Stomach smooth muscle (tissue), 2 donors: ENCODE measurements at regions not wholly inside any gene's neighbourhood (a gene's known extent, or its start where the extent isn't known, plus 50 kb on each side); places are given as distances from the start of the nearest gene placed in this dataset.

ENCODE experiments used
- H3K27ac ChIP-seq: one replicate; pipeline ENCODE4 v1.7.0; 2013; ENCODE audit warnings: mild to moderate bottlenecking, low read length, inconsistent platforms
- H3K27me3 ChIP-seq, 2 donors: one replicate each; pipeline ENCODE4 v1.7.0; 2013; ENCODE audit warnings: low read length in 2 of 2; ENCODE audit not compliant: insufficient read depth in 2 of 2, control insufficient read depth in 1 of 2
- H3K36me3 ChIP-seq, 2 donors: one replicate each; pipeline ENCODE4 v1.7.0; 2013; ENCODE audit warnings: low read length in 2 of 2; ENCODE audit not compliant: control insufficient read depth in 2 of 2, insufficient read depth in 2 of 2
- H3K4me1 ChIP-seq: one replicate; pipeline ENCODE4 v1.7.0; 2013; ENCODE audit warnings: low read length; ENCODE audit not compliant: control insufficient read depth, insufficient read depth
- H3K4me3 ChIP-seq, 2 donors: one replicate each; pipeline ENCODE4 v1.7.0; 2013; ENCODE audit warnings: low read length in 2 of 2
- H3K9ac ChIP-seq, 2 donors: one replicate each; pipeline ENCODE4 v1.7.0; 2013; ENCODE audit warnings: low read length in 2 of 2, mild to moderate bottlenecking in 1 of 2
- H3K9me3 ChIP-seq, 2 donors: one replicate each; pipeline ENCODE4 v1.7.0; 2013; ENCODE audit warnings: low read length in 2 of 2; ENCODE audit not compliant: control insufficient read depth in 2 of 2
- donor health status: healthy.
- donor health status: Pancreatic carcinoma.

- Histone ChIP-seq H3K36me3 (no peaks in the 10 kb centered on the region), H3K4me3 (no peak overlapping the region), H3K9me3 (no peaks in the 10 kb centered on the region), H3K4me1 (no peaks in the 10 kb centered on the region), H3K27me3 (no peaks in the 10 kb centered on the region), H3K9ac (no peak overlapping the region), H3K27ac (no peak overlapping the region)
Measured at GRCh38 chr12:85390266-85390665, 110.2 kb downstream of the ALX1 start.

GRCh38 chr12:85392508-85392907 is 112.5 kb downstream of the ALX1 start:
- no peak overlapping the region for H3K27ac ChIP-seq
- H3K4me1 ChIP-seq: no peaks in the 10 kb centered on the region
- no peaks in the 10 kb centered on the region for H3K36me3 ChIP-seq
- H3K9me3 ChIP-seq: no peaks in the 10 kb centered on the region
- no peaks in the 10 kb centered on the region for H3K27me3 ChIP-seq
- H3K9ac ChIP-seq: no peak overlapping the region
- no peak overlapping the region for H3K4me3 ChIP-seq

- H3K27ac ChIP-seq: no peak overlapping the region
- H3K36me3 ChIP-seq: no peaks in the 10 kb centered on the region
- H3K4me1 ChIP-seq: no peaks in the 10 kb centered on the region
- H3K27me3 ChIP-seq: no peaks in the 10 kb centered on the region
- H3K4me3 ChIP-seq: no peak overlapping the region
- no peak overlapping the region for H3K9ac ChIP-seq
- H3K9me3 ChIP-seq: no peaks in the 10 kb centered on the region
Measured at GRCh38 chr12:85393606-85394005, 113.6 kb downstream of the ALX1 start.

- no peak overlapping the region for H3K27ac ChIP-seq
- H3K4me1 ChIP-seq: no peaks in the 10 kb centered on the region
- no peak overlapping the region for H3K9ac ChIP-seq
- no peak overlapping the region for H3K4me3 ChIP-seq
- no peaks in the 10 kb centered on the region for H3K27me3 ChIP-seq
- H3K36me3 ChIP-seq: no peaks in the 10 kb centered on the region
- H3K9me3 ChIP-seq: no peaks in the 10 kb centered on the region
Measured at GRCh38 chr12:85394065-85394464, 114.0 kb downstream of the ALX1 start.

GRCh38 chr12:85394809-85395208 is 114.8 kb downstream of the ALX1 start:
- no peaks in the 10 kb centered on the region for H3K27me3 ChIP-seq
- no peak overlapping the region for H3K27ac ChIP-seq
- H3K4me3 ChIP-seq: no peak overlapping the region
- no peak overlapping the region for H3K9ac ChIP-seq
- no peaks in the 10 kb centered on the region for H3K4me1 ChIP-seq
- no peaks in the 10 kb centered on the region for H3K36me3 ChIP-seq
- H3K9me3 ChIP-seq: no peaks in the 10 kb centered on the region

GRCh38 chr12:85405262-85405661 is 125.2 kb downstream of the ALX1 start:
- Histone ChIP-seq H3K9ac (no peak overlapping the region), H3K27ac (no peak overlapping the region), H3K9me3 (no peaks in the 10 kb centered on the region), H3K36me3 (no peaks in the 10 kb centered on the region), H3K4me1 (no peaks in the 10 kb centered on the region), H3K27me3 (peaks cover 0 to 3% of the 10 kb centered on the region in 2 donors), H3K4me3 (no peak overlapping the region)

- Histone ChIP-seq H3K27me3 (peaks cover 0 to 3% of the 10 kb centered on the region in 2 donors), H3K9ac (no peak overlapping the region), H3K9me3 (no peaks in the 10 kb centered on the region), H3K4me3 (no peak overlapping the region), H3K36me3 (no peaks in the 10 kb centered on the region), H3K27ac (no peak overlapping the region), H3K4me1 (no peaks in the 10 kb centered on the region)
Measured at GRCh38 chr12:85405781-85406522, 125.9 kb downstream of the ALX1 start.

GRCh38 chr12:85413266-85413665 is 133.2 kb downstream of the ALX1 start:
- no peaks in the 10 kb centered on the region for H3K4me1 ChIP-seq
- no peaks in the 10 kb centered on the region for H3K36me3 ChIP-seq
- H3K27me3 ChIP-seq: no peaks in the 10 kb centered on the region
- H3K4me3 ChIP-seq: no peak overlapping the region
- no peak overlapping the region for H3K9ac ChIP-seq
- no peaks in the 10 kb centered on the region for H3K9me3 ChIP-seq
- H3K27ac ChIP-seq: no peak overlapping the region

GRCh38 chr12:85422762-85423161 is 142.7 kb downstream of the ALX1 start:
- Histone ChIP-seq H3K4me1 (no peaks in the 10 kb centered on the region), H3K9ac (no peak overlapping the region), H3K27ac (no peak overlapping the region), H3K36me3 (no peaks in the 10 kb centered on the region), H3K9me3 (no peaks in the 10 kb centered on the region), H3K27me3 (no peaks in the 10 kb centered on the region), H3K4me3 (no peak overlapping the region)

- Histone ChIP-seq H3K36me3 (no peaks in the 10 kb centered on the region), H3K9me3 (no peaks in the 10 kb centered on the region), H3K4me3 (no peak overlapping the region), H3K9ac (no peak overlapping the region), H3K27me3 (no peaks in the 10 kb centered on the region), H3K4me1 (no peaks in the 10 kb centered on the region), H3K27ac (no peak overlapping the region)
Measured at GRCh38 chr12:85423947-85424346, 143.9 kb downstream of the ALX1 start.

GRCh38 chr12:85424581-85425348 is 144.7 kb downstream of the ALX1 start:
- Histone ChIP-seq H3K27me3 (no peaks in the 10 kb centered on the region), H3K4me1 (no peaks in the 10 kb centered on the region), H3K27ac (no peak overlapping the region), H3K36me3 (no peaks in the 10 kb centered on the region), H3K9ac (no peak overlapping the region), H3K9me3 (no peaks in the 10 kb centered on the region), H3K4me3 (no peak overlapping the region)
